ENCODE measurements at regions not wholly inside any gene's neighbourhood (a gene's known extent, or its start where the extent isn't known, plus 50 kb on each side); places are given as distances from the start of the nearest gene placed in this dataset.

- no peak for TF ChIP-seq POLR2AphosphoS5 (IDR thresholded peaks at IDR 0.05)
- TF ChIP-seq, protein P1, sequence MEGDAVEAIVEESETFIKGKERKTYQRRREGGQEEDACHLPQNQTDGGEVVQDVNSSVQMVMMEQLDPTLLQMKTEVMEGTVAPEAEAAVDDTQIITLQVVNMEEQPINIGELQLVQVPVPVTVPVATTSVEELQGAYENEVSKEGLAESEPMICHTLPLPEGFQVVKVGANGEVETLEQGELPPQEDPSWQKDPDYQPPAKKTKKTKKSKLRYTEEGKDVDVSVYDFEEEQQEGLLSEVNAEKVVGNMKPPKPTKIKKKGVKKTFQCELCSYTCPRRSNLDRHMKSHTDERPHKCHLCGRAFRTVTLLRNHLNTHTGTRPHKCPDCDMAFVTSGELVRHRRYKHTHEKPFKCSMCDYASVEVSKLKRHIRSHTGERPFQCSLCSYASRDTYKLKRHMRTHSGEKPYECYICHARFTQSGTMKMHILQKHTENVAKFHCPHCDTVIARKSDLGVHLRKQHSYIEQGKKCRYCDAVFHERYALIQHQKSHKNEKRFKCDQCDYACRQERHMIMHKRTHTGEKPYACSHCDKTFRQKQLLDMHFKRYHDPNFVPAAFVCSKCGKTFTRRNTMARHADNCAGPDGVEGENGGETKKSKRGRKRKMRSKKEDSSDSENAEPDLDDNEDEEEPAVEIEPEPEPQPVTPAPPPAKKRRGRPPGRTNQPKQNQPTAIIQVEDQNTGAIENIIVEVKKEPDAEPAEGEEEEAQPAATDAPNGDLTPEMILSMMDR (IDR thresholded peaks at IDR 0.05 in 8 of 11, conservative IDR thresholded peaks at IDR 0.05 in 3 of 11), result no peak
Measured at GRCh38 chr1:47557066-47557465, 119.2 kb downstream of the FOXD2 start.
